IMR-90 (cell line): ENCODE measurements at regions not wholly inside any gene's neighbourhood (a gene's known extent, or its start where the extent isn't known, plus 50 kb on each side); places are given as distances from the start of the nearest gene placed in this dataset.

Experiments used
- ATAC-seq: fragments of 200-7000 bp; cut with Tn5 transposase; 2 replicates; pipeline ENCODE4 v1.9.1; 2020; ENCODE audit warnings: low read depth, mild to moderate bottlenecking, moderate library complexity
- BruUV-seq: library from RNA; stranded (reverse); fragments of 400-500 nt; replicated peaks from 2 replicates; lab custom pipeline; 2021; lab: Mats Ljungman, UMichigan
- CTCF ChIA-PET: fragments of 300-600 bp; formaldehyde crosslinking; extraction: SDS; loops from one replicate; lab custom pipeline; 2021; ENCODE audit warnings: antibody characterized with exemption; lab: Yijun Ruan, JAX
- POLR2A ChIA-PET: fragments of 300-600 bp; sonication (Branson Sonifier 250); formaldehyde crosslinking; loops from one replicate; lab custom pipeline; 2022; ENCODE audit warnings: antibody characterized with exemption; ENCODE audit not compliant: unreplicated experiment; lab: Charles Lee
- DNase-seq: peaks from one replicate; pipeline ENCODE4 v3.0.0; 2013
- H2AFZ ChIP-seq: replicated peaks from 2 replicates; pipeline ENCODE3; 2013; ENCODE audit warnings: low read length, mild to moderate bottlenecking; ENCODE audit not compliant: poor library complexity
- H2AK5ac ChIP-seq: 2 replicates; pipeline ENCODE4 v1.6.1; 2013; ENCODE audit warnings: low read depth, low read length, inconsistent platforms
- H2AK9ac ChIP-seq: replicated peaks from 2 replicates; pipeline ENCODE3; 2013; ENCODE audit warnings: mild to moderate bottlenecking, low read depth, low read length, moderate library complexity; ENCODE audit not compliant: poor library complexity
- H2BK120ac ChIP-seq: 2 replicates; pipeline ENCODE4 v1.6.1; 2013; ENCODE audit warnings: low read depth, low read length, inconsistent platforms
- H2BK15ac ChIP-seq: 3 replicates; pipeline ENCODE4 v1.6.1; 2013; ENCODE audit warnings: low read depth, low read length, inconsistent platforms
- H2BK20ac ChIP-seq: 2 replicates; pipeline ENCODE4 v1.6.1; 2013; ENCODE audit warnings: low read depth, mild to moderate bottlenecking, inconsistent platforms, low read length, moderate library complexity
- H2BK5ac ChIP-seq: 2 replicates; pipeline ENCODE4 v1.6.1; 2013; ENCODE audit warnings: mild to moderate bottlenecking, low read depth, low read length, inconsistent platforms; ENCODE audit not compliant: poor library complexity, severe bottlenecking
- H3K14ac ChIP-seq: replicated peaks from 2 replicates; pipeline ENCODE4 v1.6.1; 2013; ENCODE audit warnings: low read depth, low read length, inconsistent platforms
- H3K18ac ChIP-seq: 2 replicates; pipeline ENCODE4 v1.6.1; 2013; ENCODE audit warnings: low read depth, low read length, control low read depth
- H3K23ac ChIP-seq: 2 replicates; pipeline ENCODE4 v1.6.1; 2013; ENCODE audit warnings: low read depth, low read length, inconsistent platforms
- H3K27ac ChIP-seq: 2 replicates; pipeline ENCODE4 v1.5.1; 2013; ENCODE audit warnings: mild to moderate bottlenecking, control low read depth, low read length; ENCODE audit not compliant: insufficient read depth
- H3K27me3 ChIP-seq: 2 replicates; pipeline ENCODE4 v1.6.1; 2013; ENCODE audit warnings: low read length; ENCODE audit not compliant: control insufficient read depth, insufficient read depth
- H3K36me3 ChIP-seq: 2 replicates; pipeline ENCODE4 v1.6.1; 2013; ENCODE audit warnings: low read length, mixed read lengths; ENCODE audit not compliant: control insufficient read depth, insufficient read depth
- H3K4ac ChIP-seq: 2 replicates; pipeline ENCODE4 v1.6.1; 2013; ENCODE audit warnings: low read depth, low read length, inconsistent platforms
- H3K4me1 ChIP-seq: 2 replicates; pipeline ENCODE4 v1.6.1; 2013; ENCODE audit warnings: low read length, mixed read lengths; ENCODE audit not compliant: control insufficient read depth, insufficient read depth
- H3K4me2 ChIP-seq: 2 replicates; pipeline ENCODE4 v1.6.1; 2013; ENCODE audit warnings: low read depth, mild to moderate bottlenecking, control low read depth, low read length, moderate library complexity
- H3K4me3 ChIP-seq: 2 replicates; pipeline ENCODE4 v1.5.1; 2013; ENCODE audit warnings: low read depth, mild to moderate bottlenecking, control low read depth, low read length, moderate library complexity; ENCODE audit not compliant: insufficient read depth
- H3K56ac ChIP-seq: 2 replicates; pipeline ENCODE4 v1.6.1; 2013; ENCODE audit warnings: low read length, inconsistent platforms; ENCODE audit not compliant: insufficient read depth; ENCODE audit errors: extremely low read depth
- H3K79me1 ChIP-seq, 2 experiments: 2 replicates each; pipeline ENCODE4 v1.6.1; 2013; ENCODE audit warnings: low read length in 2 of 2, inconsistent platforms in 1 of 2, low read depth in 1 of 2
- H3K9ac ChIP-seq: 2 replicates; pipeline ENCODE4 v1.6.1; 2013; ENCODE audit warnings: low read depth, low read length, control low read depth
- H3K9me1 ChIP-seq: 2 replicates; pipeline ENCODE4 v1.6.1; 2013; ENCODE audit warnings: low read length, inconsistent platforms; ENCODE audit not compliant: insufficient read depth
- H3K9me3 ChIP-seq: 2 replicates; pipeline ENCODE4 v1.6.1; 2013; ENCODE audit warnings: low read length; ENCODE audit not compliant: control insufficient read depth, insufficient read depth
- H4K20me1 ChIP-seq: 2 replicates; pipeline ENCODE4 v1.6.1; 2013; ENCODE audit warnings: low read length, inconsistent platforms; ENCODE audit not compliant: insufficient read depth
- H4K5ac ChIP-seq: 2 replicates; pipeline ENCODE4 v1.6.1; 2013; ENCODE audit warnings: mild to moderate bottlenecking, low read depth, low read length, control low read depth
- H4K8ac ChIP-seq, 2 experiments: 2 replicates each; pipeline ENCODE4 v1.6.1; 2013; ENCODE audit warnings: low read depth in 2 of 2, low read length in 2 of 2, control low read depth in 1 of 2, inconsistent platforms in 1 of 2
- H4K91ac ChIP-seq: 2 replicates; pipeline ENCODE4 v1.6.1; 2013; ENCODE audit warnings: low read depth, low read length, inconsistent platforms; ENCODE audit not compliant: insufficient read depth
- BHLHE40 ChIP-seq: fragments of 150-350 bp; IDR thresholded peaks from 2 replicates; pipeline ENCODE4 v1.6.1; 2016; ENCODE audit warnings: mild to moderate bottlenecking, low read depth, low read length
- CEBPB ChIP-seq: IDR thresholded peaks from 2 replicates; pipeline ENCODE4 v1.6.1; 2012; ENCODE audit warnings: low read depth, low read length, improper control_type of control experiment
- CHD1 ChIP-seq: IDR thresholded peaks from 2 replicates; pipeline ENCODE4 v1.6.1; 2012; ENCODE audit warnings: low read depth, low read length, improper control_type of control experiment
- FOS ChIP-seq: fragments of 150-350 bp; IDR thresholded peaks from 2 replicates; pipeline ENCODE4 v1.6.1; 2016; ENCODE audit warnings: low read depth, low read length
- MAFK ChIP-seq: IDR thresholded peaks from 2 replicates; pipeline ENCODE4 v1.6.1; 2012; ENCODE audit warnings: low read depth, low read length, improper control_type of control experiment
- MAZ ChIP-seq: IDR thresholded peaks from 2 replicates; pipeline ENCODE4 v1.6.1; 2012; ENCODE audit warnings: low read depth, mild to moderate bottlenecking, low read length, improper control_type of control experiment, moderate library complexity, borderline replicate concordance
- MXI1 ChIP-seq: IDR thresholded peaks from 2 replicates; pipeline ENCODE4 v1.6.1; 2012; ENCODE audit warnings: low read depth, mild to moderate bottlenecking, low read length, moderate library complexity, borderline replicate concordance
- NFE2L2 ChIP-seq: fragments of 150-350 bp; IDR thresholded peaks from 2 replicates; pipeline ENCODE4 v1.6.1; 2016; ENCODE audit warnings: low read depth, mild to moderate bottlenecking, low read length
- POLR2A ChIP-seq: IDR thresholded peaks from 2 replicates; pipeline ENCODE4 v1.6.1; 2012; ENCODE audit warnings: mild to moderate bottlenecking, low read depth, low read length
- RAD21 ChIP-seq: IDR thresholded peaks from 2 replicates; pipeline ENCODE4 v1.6.1; 2012; ENCODE audit warnings: low read length, improper control_type of control experiment
- RCOR1 ChIP-seq: IDR thresholded peaks from 2 replicates; pipeline ENCODE4 v1.6.1; 2012; ENCODE audit warnings: mild to moderate bottlenecking, low read length, improper control_type of control experiment; ENCODE audit not compliant: insufficient replicate concordance
- RFX5 ChIP-seq: IDR thresholded peaks from 2 replicates; pipeline ENCODE4 v1.8.0; 2012; ENCODE audit warnings: low read depth, mild to moderate bottlenecking, low read length, moderate library complexity
- SMC3 ChIP-seq: fragments of 150-350 bp; IDR thresholded peaks from 2 replicates; pipeline ENCODE4 v1.6.1; 2016; ENCODE audit warnings: low read depth, mild to moderate bottlenecking, antibody characterized with exemption, low read length, moderate library complexity
- WGBS, 2 experiments: methylation state at CpG; one replicate each; pipeline versions ENCODE4 v1.1.5 to v1.1.7; 2013; ENCODE audit warnings: missing lambda C conversion rate in 2 of 2; ENCODE audit not compliant: insufficient read length in 1 of 2; ENCODE audit errors: extremely low coverage in 2 of 2; 5-methylcytosine and 5-hydroxymethylcytosine counted together
- dilution Hi-C: fragments of 300-500 bp; cut with HindIII; formaldehyde crosslinking; loops from one replicate; pipeline ENCODE4 v1.14.3; 2018; ENCODE audit warnings: low sequenced_read_pairs; ENCODE audit not compliant: unreplicated experiment
- in situ Hi-C: fragments of 300-500 bp; cut with MboI; formaldehyde crosslinking; loops from 3 replicates; pipeline ENCODE4 v1.14.3; 2019; ENCODE audit warnings: low sequenced_read_pairs, inconsistent platforms, mixed read lengths
- intact Hi-C: fragments of 100-400 bp; cut with micrococcal nuclease; formaldehyde crosslinking; loops from 2 replicates; pipeline ENCODE4 v1.10.0; 2022
- TF ChIP-seq, protein P1 (sequence below): fragments of 150-350 bp; IDR thresholded peaks from 2 replicates; pipeline ENCODE4 v1.6.1; 2017; ENCODE audit warnings: mild to moderate bottlenecking, antibody characterized with exemption, low read length, low read depth
- TF ChIP-seq, protein P2 (sequence below): fragments of 150-350 bp; IDR thresholded peaks from 2 replicates; pipeline ENCODE4 v1.6.1; 2016; ENCODE audit warnings: low read depth, mild to moderate bottlenecking, low read length, moderate library complexity, borderline replicate concordance
- TF ChIP-seq, protein P3 (sequence below): conservative IDR thresholded peaks from 2 replicates; pipeline ENCODE4 v1.5.1; 2012; ENCODE audit warnings: mild to moderate bottlenecking, low read depth, low read length, improper control_type of control experiment

DNA sequence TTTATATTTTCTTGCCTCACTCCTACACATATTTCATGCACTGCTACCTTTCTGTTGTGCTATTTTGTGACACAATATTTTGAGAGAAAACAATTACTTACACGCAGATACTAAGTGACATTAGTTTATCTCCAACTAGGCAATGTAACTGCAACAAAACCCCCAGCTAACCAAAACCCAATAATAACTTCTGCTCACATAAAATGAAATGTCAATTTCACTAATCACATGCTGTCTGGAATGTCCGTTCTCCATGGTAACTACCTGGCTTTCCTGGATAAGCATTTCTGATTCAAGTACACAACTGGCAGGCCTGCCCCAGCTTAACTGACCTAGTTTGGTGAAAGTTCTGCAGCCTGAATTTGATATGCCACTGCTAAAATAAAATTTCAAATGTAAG, 313.5 kb downstream of the TMA16 start:
- Histone ChIP-seq H3K27me3 (no peaks in the 10 kb centered on the region), H3K9me3 (no peaks in the 10 kb centered on the region), H3K9ac (no peak overlapping the region), H3K4me1 (no peaks in the 10 kb centered on the region), H3K4ac (no peak overlapping the region), H4K5ac (no peak overlapping the region), H3K18ac (no peak overlapping the region), H3K79me1 (no peaks in the 10 kb centered on the region), H3K9me1 (no peaks in the 10 kb centered on the region), H2BK20ac (no peak overlapping the region), H3K4me3 (no peak overlapping the region), H2BK15ac (no peak overlapping the region), H3K4me2 (no peak overlapping the region), H2BK5ac (no peak overlapping the region), H4K8ac (no peak overlapping the region), H4K20me1 (no peaks in the 10 kb centered on the region), H3K56ac (no peak overlapping the region), H2AK5ac (no peak overlapping the region), H3K23ac (no peak overlapping the region), H3K14ac (no peak overlapping the region), H2BK120ac (no peak overlapping the region), H2AK9ac (no peak overlapping the region), H3K27ac (no peak overlapping the region), H4K91ac (no peak overlapping the region), H3K36me3 (no peaks in the 10 kb centered on the region), H2AFZ (no peak overlapping the region)
- DNase-seq (no peak), ATAC-seq (no peak)
- ChIA-PET CTCF (no interaction called here), POLR2A (no interaction called here)
- no CpG with 5 or more reads among the region's 2 CpGs for WGBS, 2 experiments
- in situ Hi-C loops (no loop called here), dilution Hi-C loops (no loop called here), intact Hi-C loops (no loop called here)
- TF ChIP-seq RFX5: no peak
- TF ChIP-seq CHD1: no peak
- TF ChIP-seq MAZ: no peak
- no peak for TF ChIP-seq POLR2A
- no peak for TF ChIP-seq SMC3
- no peak for TF ChIP-seq RCOR1
- no peak for TF ChIP-seq FOS
- TF ChIP-seq MAFK: no peak
- TF ChIP-seq, protein P1, sequence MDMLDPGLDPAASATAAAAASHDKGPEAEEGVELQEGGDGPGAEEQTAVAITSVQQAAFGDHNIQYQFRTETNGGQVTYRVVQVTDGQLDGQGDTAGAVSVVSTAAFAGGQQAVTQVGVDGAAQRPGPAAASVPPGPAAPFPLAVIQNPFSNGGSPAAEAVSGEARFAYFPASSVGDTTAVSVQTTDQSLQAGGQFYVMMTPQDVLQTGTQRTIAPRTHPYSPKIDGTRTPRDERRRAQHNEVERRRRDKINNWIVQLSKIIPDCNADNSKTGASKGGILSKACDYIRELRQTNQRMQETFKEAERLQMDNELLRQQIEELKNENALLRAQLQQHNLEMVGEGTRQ: no peak
- TF ChIP-seq RAD21: no peak
- no peak for TF ChIP-seq MXI1
- no peak for TF ChIP-seq CEBPB
- no peak for TF ChIP-seq NFE2L2
- TF ChIP-seq BHLHE40: no peak
- TF ChIP-seq, protein P2, sequence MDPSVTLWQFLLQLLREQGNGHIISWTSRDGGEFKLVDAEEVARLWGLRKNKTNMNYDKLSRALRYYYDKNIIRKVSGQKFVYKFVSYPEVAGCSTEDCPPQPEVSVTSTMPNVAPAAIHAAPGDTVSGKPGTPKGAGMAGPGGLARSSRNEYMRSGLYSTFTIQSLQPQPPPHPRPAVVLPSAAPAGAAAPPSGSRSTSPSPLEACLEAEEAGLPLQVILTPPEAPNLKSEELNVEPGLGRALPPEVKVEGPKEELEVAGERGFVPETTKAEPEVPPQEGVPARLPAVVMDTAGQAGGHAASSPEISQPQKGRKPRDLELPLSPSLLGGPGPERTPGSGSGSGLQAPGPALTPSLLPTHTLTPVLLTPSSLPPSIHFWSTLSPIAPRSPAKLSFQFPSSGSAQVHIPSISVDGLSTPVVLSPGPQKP: no peak
- TF ChIP-seq, protein P3, sequence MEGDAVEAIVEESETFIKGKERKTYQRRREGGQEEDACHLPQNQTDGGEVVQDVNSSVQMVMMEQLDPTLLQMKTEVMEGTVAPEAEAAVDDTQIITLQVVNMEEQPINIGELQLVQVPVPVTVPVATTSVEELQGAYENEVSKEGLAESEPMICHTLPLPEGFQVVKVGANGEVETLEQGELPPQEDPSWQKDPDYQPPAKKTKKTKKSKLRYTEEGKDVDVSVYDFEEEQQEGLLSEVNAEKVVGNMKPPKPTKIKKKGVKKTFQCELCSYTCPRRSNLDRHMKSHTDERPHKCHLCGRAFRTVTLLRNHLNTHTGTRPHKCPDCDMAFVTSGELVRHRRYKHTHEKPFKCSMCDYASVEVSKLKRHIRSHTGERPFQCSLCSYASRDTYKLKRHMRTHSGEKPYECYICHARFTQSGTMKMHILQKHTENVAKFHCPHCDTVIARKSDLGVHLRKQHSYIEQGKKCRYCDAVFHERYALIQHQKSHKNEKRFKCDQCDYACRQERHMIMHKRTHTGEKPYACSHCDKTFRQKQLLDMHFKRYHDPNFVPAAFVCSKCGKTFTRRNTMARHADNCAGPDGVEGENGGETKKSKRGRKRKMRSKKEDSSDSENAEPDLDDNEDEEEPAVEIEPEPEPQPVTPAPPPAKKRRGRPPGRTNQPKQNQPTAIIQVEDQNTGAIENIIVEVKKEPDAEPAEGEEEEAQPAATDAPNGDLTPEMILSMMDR: no peak
- BruUV-seq: no TSS peak
